Keratinocyte (primary cell): ENCODE measurements at regions not wholly inside any gene's neighbourhood (a gene's known extent, or its start where the extent isn't known, plus 50 kb on each side); places are given as distances from the start of the nearest gene placed in this dataset.
"Not testable (repeated sequence)": the region's sequence is repeated elsewhere in the genome, so short reads cannot be mapped to it uniquely, and the experiment has no call there.

ENCODE experiments used
- DNase-seq: peaks from one replicate; pipeline ENCODE4 v3.0.0-alpha.2; 2011; ENCODE audit warnings: low read depth, missing footprints, low spot score
- FAIRE-seq: peaks from 2 replicates; lab custom pipeline; 2011; peaks lifted over from hg19 to GRCh38; lab: Jason Lieb, UNC
- H2AFZ ChIP-seq: 2 replicates; pipeline ENCODE4 v1.6.0; 2012; ENCODE audit warnings: low read length, control low read depth, inconsistent platforms; ENCODE audit not compliant: control insufficient read depth
- H3K27ac ChIP-seq: 2 replicates; pipeline ENCODE4 v1.5.1; 2011; ENCODE audit warnings: low read length; ENCODE audit not compliant: control insufficient read depth, insufficient read depth
- H3K27me3 ChIP-seq: 3 replicates; pipeline ENCODE4 v1.6.0; 2011; ENCODE audit warnings: low read length; ENCODE audit not compliant: control insufficient read depth, insufficient read depth; ENCODE audit errors: extremely low read depth
- H3K36me3 ChIP-seq, 2 experiments: 2 replicates in 1 of 2; 3 replicates in 1 of 2; pipeline ENCODE4 v1.5.1; 2011; ENCODE audit warnings: low read length in 2 of 2, mild to moderate bottlenecking in 1 of 2; ENCODE audit not compliant: control insufficient read depth in 2 of 2, insufficient read depth in 2 of 2; ENCODE audit errors: extremely low read depth in 1 of 2
- H3K4me1 ChIP-seq: 3 replicates; pipeline ENCODE4 v1.5.1; 2011; ENCODE audit warnings: low read length; ENCODE audit not compliant: control insufficient read depth, insufficient read depth; ENCODE audit errors: extremely low read depth
- H3K4me2 ChIP-seq: 3 replicates; pipeline ENCODE4 v1.6.0; 2011; ENCODE audit warnings: low read depth, low read length; ENCODE audit not compliant: control insufficient read depth, insufficient read depth; ENCODE audit errors: extremely low read depth
- H3K4me3 ChIP-seq, 3 experiments: fragments of 200-600 bp in 1 of 3; sonication (generic) in 1 of 3; 2 replicates in 2 of 3; 3 replicates in 1 of 3; pipeline ENCODE4 v1.5.1; 2011 to 2016; ENCODE audit warnings: low read length in 3 of 3, mild to moderate bottlenecking in 3 of 3, control low read depth in 2 of 3, inconsistent platforms in 1 of 3, low read depth in 1 of 3, mixed read lengths in 1 of 3, mixed run types in 1 of 3, moderate library complexity in 1 of 3; ENCODE audit not compliant: control insufficient read depth in 2 of 3, insufficient read depth in 2 of 3; ENCODE audit errors: extremely low read depth in 1 of 3
- H3K79me2 ChIP-seq: 2 replicates; pipeline ENCODE4 v1.6.0; 2012; ENCODE audit warnings: low read length; ENCODE audit not compliant: control insufficient read depth, insufficient read depth
- H3K9ac ChIP-seq: 3 replicates; pipeline ENCODE4 v1.6.0; 2011; ENCODE audit warnings: low read length; ENCODE audit not compliant: control insufficient read depth, insufficient read depth; ENCODE audit errors: extremely low read depth
- H3K9me1 ChIP-seq: 3 replicates; pipeline ENCODE4 v1.6.0; 2011; ENCODE audit warnings: low read length; ENCODE audit not compliant: control insufficient read depth, insufficient read depth; ENCODE audit errors: extremely low read depth
- H3K9me3 ChIP-seq: 2 replicates; pipeline ENCODE4 v1.5.1; 2012; ENCODE audit warnings: low read depth, low read length; ENCODE audit not compliant: control insufficient read depth
- H4K20me1 ChIP-seq: 3 replicates; pipeline ENCODE4 v1.6.0; 2011; ENCODE audit warnings: low read length; ENCODE audit not compliant: control insufficient read depth, insufficient read depth; ENCODE audit errors: extremely low read depth
- EZH2 ChIP-seq: IDR thresholded peaks from one replicate; pipeline ENCODE4 v1.6.1; 2012; ENCODE audit warnings: inconsistent platforms, mild to moderate bottlenecking, low read length, moderate library complexity
- dilution Hi-C: fragments of 300-500 bp; cut with MboI; formaldehyde crosslinking; loops from one replicate; pipeline ENCODE4 v1.7.0; 2020; ENCODE audit warnings: low sequenced_read_pairs; ENCODE audit not compliant: extremely low pct_ligation_motif_present
- small RNA-seq, 3 experiments: library from RNA; depleted of rRNA; stranded (forward); fragments of <200 nt; gene quantifications; one replicate each; pipeline ENCODE3, GENCODE V24; 2012; ENCODE audit warnings: low read depth in 3 of 3, low replicate concordance in 1 of 3; ENCODE audit not compliant: insufficient read length in 3 of 3
- TF ChIP-seq, protein P1 (sequence below), 3 experiments: IDR thresholded peaks in 1 of 3; conservative IDR thresholded peaks in 1 of 3; optimal IDR thresholded peaks in 1 of 3; 2 replicates in 2 of 3; 3 replicates in 1 of 3; pipeline versions ENCODE3 to v1.5.1; 2011; ENCODE audit warnings: low read length in 3 of 3, mild to moderate bottlenecking in 3 of 3, moderate library complexity in 2 of 3, control low read depth in 1 of 3, inconsistent platforms in 1 of 3; ENCODE audit not compliant: insufficient read depth in 2 of 3; ENCODE audit errors: extremely low read depth in 1 of 3

GRCh38 chr6:71822625-71823024 lies 63.7 kb upstream of the RIMS1 start:
- H2AFZ ChIP-seq: no peak overlapping the region
- DNase-seq (no peak), FAIRE-seq (no peak)
- no peaks in the 10 kb centered on the region for H3K9me1 ChIP-seq
- dilution Hi-C loops: no loop called here
- no peaks in the 10 kb centered on the region for H4K20me1 ChIP-seq
- H3K4me3 ChIP-seq: no peak overlapping the region
- H3K27ac ChIP-seq: no peak overlapping the region
- no peak overlapping the region for H3K9ac ChIP-seq
- no peaks in the 10 kb centered on the region for H3K9me3 ChIP-seq
- H3K79me2 ChIP-seq: no peaks in the 10 kb centered on the region
- TF ChIP-seq EZH2: no peak
- TF ChIP-seq, protein P1, sequence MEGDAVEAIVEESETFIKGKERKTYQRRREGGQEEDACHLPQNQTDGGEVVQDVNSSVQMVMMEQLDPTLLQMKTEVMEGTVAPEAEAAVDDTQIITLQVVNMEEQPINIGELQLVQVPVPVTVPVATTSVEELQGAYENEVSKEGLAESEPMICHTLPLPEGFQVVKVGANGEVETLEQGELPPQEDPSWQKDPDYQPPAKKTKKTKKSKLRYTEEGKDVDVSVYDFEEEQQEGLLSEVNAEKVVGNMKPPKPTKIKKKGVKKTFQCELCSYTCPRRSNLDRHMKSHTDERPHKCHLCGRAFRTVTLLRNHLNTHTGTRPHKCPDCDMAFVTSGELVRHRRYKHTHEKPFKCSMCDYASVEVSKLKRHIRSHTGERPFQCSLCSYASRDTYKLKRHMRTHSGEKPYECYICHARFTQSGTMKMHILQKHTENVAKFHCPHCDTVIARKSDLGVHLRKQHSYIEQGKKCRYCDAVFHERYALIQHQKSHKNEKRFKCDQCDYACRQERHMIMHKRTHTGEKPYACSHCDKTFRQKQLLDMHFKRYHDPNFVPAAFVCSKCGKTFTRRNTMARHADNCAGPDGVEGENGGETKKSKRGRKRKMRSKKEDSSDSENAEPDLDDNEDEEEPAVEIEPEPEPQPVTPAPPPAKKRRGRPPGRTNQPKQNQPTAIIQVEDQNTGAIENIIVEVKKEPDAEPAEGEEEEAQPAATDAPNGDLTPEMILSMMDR (optimal IDR thresholded peaks at IDR 0.05 in 1 of 3, IDR thresholded peaks at IDR 0.05 in 1 of 3, conservative IDR thresholded peaks at IDR 0.05 in 1 of 3; ENCODE audit: extremely low read depth in 1 of 3, insufficient read depth in 2 of 3, low read length in 3 of 3): no peak
- no peaks in the 10 kb centered on the region for H3K36me3 ChIP-seq
- no peaks in the 10 kb centered on the region for H3K27me3 ChIP-seq
- H3K4me2 ChIP-seq: no peak overlapping the region
- no peaks in the 10 kb centered on the region for H3K4me1 ChIP-seq

DNA sequence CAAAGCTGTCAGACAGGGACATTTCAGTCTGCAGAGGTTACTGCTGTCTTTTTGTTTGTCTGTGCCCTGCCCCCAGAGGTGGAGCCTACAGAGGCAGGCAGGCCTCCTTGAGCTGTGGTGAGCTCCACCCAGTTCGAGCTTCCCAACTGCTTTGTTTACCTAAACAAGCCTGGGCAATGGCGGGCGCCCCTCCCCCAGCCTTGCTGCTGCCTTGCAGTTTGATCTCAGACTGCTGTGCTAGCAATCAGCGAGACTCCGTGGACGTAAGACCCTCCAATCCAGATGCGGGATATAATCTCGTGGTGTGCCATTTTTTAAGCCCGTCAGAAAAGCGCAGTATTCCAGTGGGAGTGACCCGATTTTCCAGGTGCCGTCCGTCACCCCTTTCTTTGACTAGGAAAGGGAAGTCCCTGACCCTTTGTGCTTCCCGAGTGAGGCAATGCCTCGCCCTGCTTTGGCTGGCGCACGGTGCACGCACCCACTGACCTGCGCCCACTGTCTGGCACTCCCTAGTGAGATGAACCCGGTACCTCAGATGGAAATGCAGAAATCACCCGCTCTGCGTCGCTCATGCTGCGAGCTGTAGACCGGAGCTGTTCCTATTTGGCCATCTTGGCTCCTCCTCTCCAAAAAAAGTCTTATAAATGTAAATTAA lies 54.1 kb upstream of the RIMS1 start:
- H4K20me1 ChIP-seq, H3K9me1 ChIP-seq, FAIRE-seq, H3K36me3 ChIP-seq, H3K4me3 ChIP-seq, dilution Hi-C loops, H3K4me2 ChIP-seq, H3K79me2 ChIP-seq, H3K27me3 ChIP-seq, H3K27ac ChIP-seq, H3K9ac ChIP-seq, H3K9me3 ChIP-seq, H2AFZ ChIP-seq, H3K4me1 ChIP-seq, DNase-seq: not testable (repeated sequence)

Small RNA genes in the stretch of these regions (small RNA-seq; reads per million reads assigned to genes)
- gene MIR30A (449 to 27,066 (median 14,584) reads per million in 3 experiments), gene MIR30C2 (0.47 to 9.3 (median 2.8) reads per million in 3 experiments), gene RNU4-66P (0 reads per million in 3 experiments)
